Activated naive CD8-positive, alpha-beta T cell treated with anti-CD3 and anti-CD28 coated beads, Interleukin-2, amount 10 ng/mL, durations not matched to agents 7 days and 5 days (primary cell): ENCODE measurements at regions not wholly inside any gene's neighbourhood (a gene's known extent, or its start where the extent isn't known, plus 50 kb on each side); places are given as distances from the start of the nearest gene placed in this dataset.

Experiments used
- ATAC-seq: fragments of 150-1000 bp; cut with Tn5 transposase; one replicate; pipeline ENCODE4 v1.10.0; 2021; ENCODE audit warnings: low read depth, moderate library complexity
- POLR2A ChIA-PET: fragments of 350-600 bp; sonication (Branson Sonifier 250); formaldehyde crosslinking; loops from one replicate; lab custom pipeline; 2021; ENCODE audit warnings: antibody characterized with exemption; lab: Charles Lee
- DNase-seq: peaks from one replicate; pipeline ENCODE4 v3.0.0; 2021
- H3K27ac Mint-ChIP-seq: one replicate; pipeline ENCODE4 v1.8.0; 2022; ENCODE audit warnings: mild to moderate bottlenecking, mixed read lengths
- H3K27me3 Mint-ChIP-seq: one replicate; pipeline ENCODE4 v1.8.0; 2022; ENCODE audit warnings: mild to moderate bottlenecking, moderate library complexity, mixed read lengths
- H3K36me3 Mint-ChIP-seq: one replicate; pipeline ENCODE4 v1.8.0; 2021; ENCODE audit warnings: mild to moderate bottlenecking, mixed read lengths
- H3K4me1 Mint-ChIP-seq: one replicate; pipeline ENCODE4 v1.8.0; 2021; ENCODE audit warnings: mixed read lengths
- H3K4me3 Mint-ChIP-seq: one replicate; pipeline ENCODE4 v1.8.0; 2022; ENCODE audit warnings: mild to moderate bottlenecking, moderate library complexity, mixed read lengths
- H3K9me3 Mint-ChIP-seq: one replicate; pipeline ENCODE4 v1.8.0; 2021; ENCODE audit warnings: mixed read lengths

DNA sequence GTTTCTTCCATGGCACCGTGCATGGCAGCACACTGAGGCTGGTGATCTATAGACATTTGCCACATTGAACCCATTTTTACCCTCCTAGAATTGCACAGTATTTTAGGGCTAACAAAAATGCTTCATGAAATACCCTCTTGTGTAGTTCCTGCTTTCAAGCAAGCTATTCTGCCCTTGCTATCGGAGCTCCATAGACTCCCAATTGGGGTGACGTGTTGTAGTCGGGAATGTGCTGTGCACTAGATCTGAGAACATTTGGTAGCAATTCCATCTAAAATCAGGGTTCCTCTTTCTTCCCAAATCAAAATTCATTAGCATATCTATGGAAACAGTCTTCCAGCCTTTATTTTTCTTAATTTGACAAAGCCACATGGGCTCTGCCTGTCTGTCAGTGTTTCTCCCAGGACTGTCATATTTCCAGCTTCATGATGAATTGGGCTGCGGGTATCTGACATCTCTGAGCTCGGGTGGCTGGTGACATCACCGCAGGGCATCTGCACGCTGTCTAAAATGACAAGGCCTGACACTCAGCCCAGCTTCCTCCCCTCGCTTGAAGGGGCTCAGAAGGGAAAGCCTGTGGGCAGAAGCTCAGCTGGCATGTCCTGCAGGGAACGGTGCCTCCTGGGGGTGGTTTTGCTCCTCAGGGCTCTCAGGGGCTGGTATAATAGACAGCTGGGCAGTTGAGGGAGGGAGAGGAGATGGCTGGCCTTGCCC, 406.4 kb downstream of the QKI start:
- ATAC-seq (no peak), DNase-seq (no peak)
- Mint-ChIP-seq H3K27ac (no peak overlapping the region), H3K36me3 (no peaks in the 10 kb centered on the region), H3K9me3 (no peaks in the 10 kb centered on the region), H3K4me3 (no peak overlapping the region), H3K27me3 (no peaks in the 10 kb centered on the region), H3K4me1 (no peaks in the 10 kb centered on the region)
- POLR2A ChIA-PET = no interaction called here

DNA sequence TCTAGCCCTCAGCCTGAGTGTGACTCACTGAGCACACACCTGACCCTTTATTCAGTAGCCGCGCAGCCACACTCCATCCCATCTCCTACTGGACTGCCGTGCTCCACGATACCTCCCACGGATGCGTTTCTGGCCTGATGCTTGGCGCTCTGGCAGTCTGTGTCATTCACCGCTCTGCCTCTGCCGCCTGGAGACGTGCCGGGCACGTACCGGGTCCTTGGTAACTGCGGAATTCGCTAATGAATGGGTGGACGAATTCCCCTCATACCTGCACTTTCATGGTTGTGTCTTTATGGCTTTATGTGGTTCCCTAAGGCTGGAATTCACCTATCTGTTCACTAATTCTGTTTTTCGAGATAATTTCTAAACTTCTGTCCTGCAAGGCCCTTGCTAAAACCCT, 405.7 kb downstream of the QKI start:
- DNase-seq (no peak), ATAC-seq (no peak)
- H3K4me3 Mint-ChIP-seq = no peak overlapping the region
- H3K27ac Mint-ChIP-seq = no peak overlapping the region
- H3K27me3 Mint-ChIP-seq = no peaks in the 10 kb centered on the region
- no peaks in the 10 kb centered on the region for H3K4me1 Mint-ChIP-seq
- no peaks in the 10 kb centered on the region for H3K36me3 Mint-ChIP-seq
- no peaks in the 10 kb centered on the region for H3K9me3 Mint-ChIP-seq
- POLR2A ChIA-PET = no interaction called here

DNA sequence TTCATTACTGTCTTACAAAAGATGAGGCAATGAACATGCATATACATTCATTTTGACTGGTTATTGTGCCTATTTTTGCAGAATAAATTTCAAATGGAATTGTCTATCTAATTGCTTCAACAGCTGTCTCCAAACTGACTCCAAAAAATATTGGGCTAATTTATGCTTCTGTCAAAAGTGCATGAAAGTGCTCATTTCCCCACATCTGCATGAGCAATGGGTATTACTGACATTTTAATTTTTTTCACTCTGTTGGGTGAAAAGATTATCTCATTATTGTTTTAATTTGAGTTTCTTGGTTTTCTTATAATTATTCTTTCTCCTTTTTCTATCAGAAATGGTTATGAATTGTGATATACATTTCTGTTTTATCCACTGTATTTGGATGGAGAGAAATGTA, 404.2 kb downstream of the QKI start:
- POLR2A ChIA-PET = no interaction called here
- Mint-ChIP-seq H3K9me3 (no peaks in the 10 kb centered on the region), H3K27me3 (no peaks in the 10 kb centered on the region), H3K4me3 (no peak overlapping the region), H3K36me3 (no peaks in the 10 kb centered on the region), H3K27ac (no peak overlapping the region), H3K4me1 (no peaks in the 10 kb centered on the region)
- ATAC-seq (no peak), DNase-seq (no peak)

DNA sequence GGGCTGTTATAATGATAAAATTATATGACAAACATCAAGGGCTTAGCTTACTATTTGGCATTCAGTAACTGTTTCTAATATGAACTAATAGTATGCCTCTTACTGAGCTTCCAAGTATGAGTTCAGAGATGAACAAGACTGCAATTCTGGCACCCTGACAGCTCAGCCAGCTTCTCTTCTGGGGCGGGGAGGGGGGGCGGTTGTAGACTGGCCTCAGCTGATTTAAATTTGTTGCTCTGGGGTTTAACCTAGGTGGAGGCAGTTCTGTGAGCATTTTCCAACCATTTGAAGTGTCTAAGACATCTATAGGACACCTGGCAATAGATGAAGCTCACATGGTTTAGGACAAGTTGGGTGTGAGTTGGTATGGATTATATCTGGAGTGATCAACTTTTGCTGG, 401.9 kb downstream of the QKI start:
- Mint-ChIP-seq H3K4me1 (no peaks in the 10 kb centered on the region), H3K4me3 (no peak overlapping the region), H3K27ac (no peak overlapping the region), H3K36me3 (no peaks in the 10 kb centered on the region), H3K9me3 (no peaks in the 10 kb centered on the region), H3K27me3 (no peaks in the 10 kb centered on the region)
- DNase-seq (no peak), ATAC-seq (no peak)
- POLR2A ChIA-PET = no interaction called here

DNA sequence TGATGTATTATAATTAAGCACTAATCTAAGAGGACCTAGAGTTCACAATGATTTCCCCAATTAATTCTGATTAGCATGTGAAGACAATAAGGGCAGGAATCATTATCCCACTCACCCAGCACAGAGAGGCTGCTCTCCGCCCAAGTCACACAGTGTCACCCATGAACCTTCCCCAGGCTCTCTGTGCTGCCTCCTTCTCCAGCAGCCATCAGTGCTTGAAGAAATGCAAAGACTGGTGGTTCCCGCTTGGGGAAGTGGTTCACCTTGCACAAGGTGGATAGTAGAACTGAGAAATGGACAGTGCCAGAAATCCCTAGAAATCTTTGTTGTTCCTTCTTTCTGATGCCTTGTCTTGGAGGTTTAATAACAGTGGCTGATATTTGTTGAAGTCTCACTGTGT, 401.3 kb downstream of the QKI start:
- POLR2A ChIA-PET = no interaction called here
- no peak overlapping the region for H3K27ac Mint-ChIP-seq
- no peak for ATAC-seq

GRCh38 chr6:163814494-163815364, 400.2 kb downstream of the QKI start:
- Mint-ChIP-seq H3K36me3 (no peaks in the 10 kb centered on the region), H3K27ac (no peak overlapping the region), H3K4me1 (no peaks in the 10 kb centered on the region), H3K9me3 (no peaks in the 10 kb centered on the region), H3K27me3 (peaks cover 2% of the 10 kb centered on the region), H3K4me3 (no peak overlapping the region)
- POLR2A ChIA-PET = no interaction called here
- ATAC-seq (no peak), DNase-seq (no peak)

More for the DNA sequence above, 401.3 kb downstream of the QKI start:
- Mint-ChIP-seq H3K36me3 (no peaks in the 10 kb centered on the region), H3K4me3 (no peak overlapping the region), H3K4me1 (no peaks in the 10 kb centered on the region), H3K27me3 (no peaks in the 10 kb centered on the region), H3K9me3 (no peaks in the 10 kb centered on the region)
- no peak for DNase-seq

DNA sequence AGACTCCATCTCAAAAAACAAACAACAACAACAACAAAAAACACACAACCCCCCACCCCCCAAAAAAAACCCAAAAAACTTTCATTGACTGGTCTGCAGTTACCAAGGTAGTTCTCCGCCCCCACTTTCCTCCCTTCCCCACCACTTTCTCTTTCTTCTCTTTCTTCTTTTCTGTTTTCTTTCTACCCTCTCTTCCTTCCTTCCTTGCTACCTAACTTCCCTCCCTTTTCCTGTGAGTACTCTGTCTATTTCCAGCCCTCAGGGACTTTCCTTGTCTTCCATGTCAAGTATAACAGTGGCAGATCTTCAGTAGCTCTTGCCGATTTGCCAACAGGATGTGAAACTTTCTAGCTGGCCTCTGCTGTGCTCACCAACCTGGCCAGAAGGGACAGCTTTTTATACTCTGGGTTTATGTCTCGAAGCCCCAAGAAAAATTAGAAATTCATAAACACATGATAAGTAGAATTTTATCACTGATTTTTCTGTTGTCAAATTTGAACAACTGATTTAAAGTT, 399.5 kb downstream of the QKI start:
- DNase-seq (no peak), ATAC-seq (no peak)
- H3K4me1 Mint-ChIP-seq = no peaks in the 10 kb centered on the region
- no peaks in the 10 kb centered on the region for H3K36me3 Mint-ChIP-seq
- H3K27ac Mint-ChIP-seq = no peak overlapping the region
- H3K4me3 Mint-ChIP-seq = no peak overlapping the region
- H3K9me3 Mint-ChIP-seq = no peaks in the 10 kb centered on the region
- POLR2A ChIA-PET = no interaction called here
- H3K27me3 Mint-ChIP-seq = peaks cover 2% of the 10 kb centered on the region

DNA sequence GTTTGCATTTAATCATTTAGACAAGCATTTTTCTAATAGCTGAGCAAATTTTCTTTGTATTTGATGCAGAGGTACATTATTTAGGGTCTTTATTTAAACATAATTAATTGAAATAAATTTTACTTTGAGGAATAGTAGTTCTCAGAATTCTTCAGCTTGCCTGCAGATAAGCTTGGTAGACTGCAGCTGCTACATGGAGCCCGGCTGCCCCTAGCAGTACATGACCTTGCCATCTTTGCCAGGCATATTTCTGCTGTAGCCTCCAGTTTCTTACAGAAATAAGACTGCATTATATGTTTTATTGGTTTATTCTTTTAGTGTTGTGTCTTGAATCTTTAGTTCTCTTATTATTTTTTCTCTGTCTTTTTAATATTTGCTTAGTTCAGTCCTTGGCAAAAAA, 396.8 kb downstream of the QKI start:
- H3K4me1 Mint-ChIP-seq = no peaks in the 10 kb centered on the region
- no peaks in the 10 kb centered on the region for H3K36me3 Mint-ChIP-seq
- POLR2A ChIA-PET = no interaction called here
- no peak overlapping the region for H3K4me3 Mint-ChIP-seq
- peaks cover 2% of the 10 kb centered on the region for H3K27me3 Mint-ChIP-seq
- no peaks in the 10 kb centered on the region for H3K9me3 Mint-ChIP-seq
- DNase-seq = no peak
- ATAC-seq = no peak
- H3K27ac Mint-ChIP-seq = no peak overlapping the region

- Mint-ChIP-seq H3K4me3 (no peak overlapping the region), H3K4me1 (no peaks in the 10 kb centered on the region), H3K36me3 (no peaks in the 10 kb centered on the region), H3K9me3 (no peaks in the 10 kb centered on the region), H3K27ac (no peak overlapping the region), H3K27me3 (peaks cover 2% of the 10 kb centered on the region)
- POLR2A ChIA-PET = no interaction called here
- DNase-seq = no peak
- no peak for ATAC-seq
Measured at GRCh38 chr6:163809364-163809763, 394.8 kb downstream of the QKI start.

DNA sequence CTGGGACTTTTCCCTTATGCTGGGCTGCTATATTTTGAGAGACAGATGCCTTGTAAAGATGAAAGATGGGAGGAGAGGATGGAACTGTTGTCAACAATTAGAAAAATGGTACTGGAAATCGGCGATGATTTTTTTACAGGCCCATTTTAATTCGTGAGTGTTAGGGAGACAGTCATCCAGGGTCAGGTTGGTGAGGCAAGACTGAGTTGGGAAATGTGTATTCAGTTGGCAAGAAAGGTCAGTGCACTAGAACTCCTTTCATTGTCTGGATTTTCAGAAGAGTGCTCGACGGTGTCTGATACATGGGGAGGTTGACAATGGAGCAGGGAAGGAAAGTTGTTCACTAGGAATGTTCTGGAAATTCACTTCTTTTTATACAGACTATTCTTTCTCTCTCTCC, 394.4 kb downstream of the QKI start:
- Mint-ChIP-seq H3K9me3 (no peaks in the 10 kb centered on the region), H3K27me3 (peaks cover 2% of the 10 kb centered on the region), H3K4me3 (no peak overlapping the region), H3K27ac (no peak overlapping the region), H3K36me3 (no peaks in the 10 kb centered on the region), H3K4me1 (no peaks in the 10 kb centered on the region)
- ATAC-seq (no peak), DNase-seq (no peak)
- POLR2A ChIA-PET = no interaction called here

DNA sequence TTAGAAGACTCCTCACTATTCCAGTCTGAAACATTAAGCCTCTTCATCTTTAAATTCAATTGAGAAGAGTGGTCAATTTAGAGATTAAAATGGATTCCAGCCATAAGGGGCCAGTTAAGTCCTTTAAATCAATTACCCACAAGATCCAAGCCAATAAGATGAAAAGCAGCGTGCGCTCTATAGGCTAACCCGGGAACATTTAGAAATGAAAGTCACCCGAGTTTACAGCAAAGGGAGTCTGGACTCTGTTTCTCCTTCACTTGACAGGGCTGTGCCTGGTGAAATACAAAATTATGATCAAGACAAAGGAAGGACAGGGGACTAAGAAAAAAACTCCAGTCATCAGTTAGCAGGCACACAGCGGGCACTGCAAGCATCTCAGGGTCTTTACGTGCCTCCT, 393.7 kb downstream of the QKI start:
- POLR2A ChIA-PET = no interaction called here
- Mint-ChIP-seq H3K27ac (no peak overlapping the region), H3K4me3 (no peak overlapping the region), H3K4me1 (no peaks in the 10 kb centered on the region), H3K36me3 (no peaks in the 10 kb centered on the region), H3K9me3 (no peaks in the 10 kb centered on the region), H3K27me3 (peaks cover 2% of the 10 kb centered on the region)
- ATAC-seq (no peak), DNase-seq (no peak)

GRCh38 chr6:163806755-163807499, 392.4 kb downstream of the QKI start:
- no peaks in the 10 kb centered on the region for H3K36me3 Mint-ChIP-seq
- peaks cover 2% of the 10 kb centered on the region for H3K27me3 Mint-ChIP-seq
- ATAC-seq (no peak), DNase-seq (no peak)
- POLR2A ChIA-PET = no interaction called here
- H3K4me1 Mint-ChIP-seq = no peaks in the 10 kb centered on the region
- H3K27ac Mint-ChIP-seq = no peak overlapping the region
- no peak overlapping the region for H3K4me3 Mint-ChIP-seq
- H3K9me3 Mint-ChIP-seq = no peaks in the 10 kb centered on the region

DNA sequence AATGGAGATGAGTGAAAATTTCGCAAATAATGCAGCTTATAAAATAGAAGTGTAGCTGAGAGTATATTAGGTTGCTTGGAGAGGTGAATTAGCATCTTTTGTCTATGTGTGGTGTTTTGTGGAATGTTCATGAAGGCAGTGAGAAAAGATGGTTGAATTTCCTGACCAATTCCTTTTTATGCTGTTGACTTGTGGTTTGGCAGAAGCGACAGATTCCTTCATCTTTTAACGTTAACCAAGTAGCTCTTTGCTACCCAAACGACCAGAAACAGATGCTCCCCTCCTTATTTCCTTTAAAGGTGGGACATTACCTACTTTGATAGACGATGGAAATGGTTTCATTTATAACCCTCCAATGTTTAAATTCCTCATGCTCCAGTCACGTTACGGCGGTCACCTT, 390.5 kb downstream of the QKI start:
- no peak for ATAC-seq
- no peak for DNase-seq
- Mint-ChIP-seq H3K4me1 (no peaks in the 10 kb centered on the region), H3K36me3 (no peaks in the 10 kb centered on the region), H3K4me3 (no peak overlapping the region), H3K9me3 (no peaks in the 10 kb centered on the region), H3K27ac (no peak overlapping the region), H3K27me3 (peaks cover under 1% of the 10 kb centered on the region)
- POLR2A ChIA-PET = interaction anchor here (0.6 kb wide), 1 partner anchor 562 kb away, joined by 3 read pairs; no protein-coding TSS in a partner anchor
